ENCODE measurements at regions not wholly inside any gene's neighbourhood (a gene's known extent, or its start where the extent isn't known, plus 50 kb on each side); places are given as distances from the start of the nearest gene placed in this dataset.

- TF ChIP-seq, protein P1, sequence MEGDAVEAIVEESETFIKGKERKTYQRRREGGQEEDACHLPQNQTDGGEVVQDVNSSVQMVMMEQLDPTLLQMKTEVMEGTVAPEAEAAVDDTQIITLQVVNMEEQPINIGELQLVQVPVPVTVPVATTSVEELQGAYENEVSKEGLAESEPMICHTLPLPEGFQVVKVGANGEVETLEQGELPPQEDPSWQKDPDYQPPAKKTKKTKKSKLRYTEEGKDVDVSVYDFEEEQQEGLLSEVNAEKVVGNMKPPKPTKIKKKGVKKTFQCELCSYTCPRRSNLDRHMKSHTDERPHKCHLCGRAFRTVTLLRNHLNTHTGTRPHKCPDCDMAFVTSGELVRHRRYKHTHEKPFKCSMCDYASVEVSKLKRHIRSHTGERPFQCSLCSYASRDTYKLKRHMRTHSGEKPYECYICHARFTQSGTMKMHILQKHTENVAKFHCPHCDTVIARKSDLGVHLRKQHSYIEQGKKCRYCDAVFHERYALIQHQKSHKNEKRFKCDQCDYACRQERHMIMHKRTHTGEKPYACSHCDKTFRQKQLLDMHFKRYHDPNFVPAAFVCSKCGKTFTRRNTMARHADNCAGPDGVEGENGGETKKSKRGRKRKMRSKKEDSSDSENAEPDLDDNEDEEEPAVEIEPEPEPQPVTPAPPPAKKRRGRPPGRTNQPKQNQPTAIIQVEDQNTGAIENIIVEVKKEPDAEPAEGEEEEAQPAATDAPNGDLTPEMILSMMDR (conservative IDR thresholded peaks at IDR 0.05; ENCODE audit: low read length) = no peak
- no peak for TF ChIP-seq EZH2phosphoT487 (IDR thresholded peaks at IDR 0.05; ENCODE audit: borderline replicate concordance)
Observed at GRCh38 chr5:71938895-71939294, 168.4 kb upstream of the MAP1B start.

Measured in Loucy (cell line).